ENCODE measurements at regions not wholly inside any gene's neighbourhood (a gene's known extent, or its start where the extent isn't known, plus 50 kb on each side); places are given as distances from the start of the nearest gene placed in this dataset.
"Not testable (repeated sequence)": the region's sequence is repeated elsewhere in the genome, so short reads cannot be mapped to it uniquely, and the experiment has no call there.

DNA sequence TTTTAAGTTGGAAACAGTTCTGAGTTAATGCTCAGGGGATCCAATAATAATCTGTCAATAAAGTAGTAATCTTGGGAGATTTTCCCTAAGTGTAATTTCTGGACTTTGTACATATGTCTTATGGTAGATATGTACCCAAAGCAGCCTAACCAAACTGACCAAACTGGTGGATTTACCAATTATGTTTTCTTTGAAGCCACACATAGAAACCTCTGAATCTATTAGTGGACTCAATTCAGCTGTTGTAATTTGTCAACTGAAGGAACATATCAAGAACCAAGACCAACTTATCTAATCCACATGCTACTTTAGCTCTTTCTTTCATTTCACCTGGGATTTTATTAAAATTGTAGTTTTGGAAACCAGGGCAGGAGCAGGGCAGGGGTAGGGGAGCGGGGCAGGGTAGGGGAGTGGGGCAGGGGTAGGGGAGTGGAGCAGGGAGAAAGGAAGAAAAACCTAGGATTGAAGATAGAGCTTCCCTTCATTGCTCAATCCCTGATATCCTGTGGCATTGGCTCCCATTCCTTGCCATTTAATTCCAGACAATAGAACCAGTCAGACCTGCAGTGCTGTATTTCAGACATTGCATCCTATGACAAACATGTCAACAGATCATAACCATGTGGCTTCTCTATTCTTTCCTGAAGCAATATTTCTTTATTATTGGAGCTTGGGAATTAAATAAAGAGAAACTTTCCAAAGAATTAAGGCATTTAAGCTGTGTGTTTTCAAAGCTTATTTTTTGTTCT is 101.8 kb downstream of the NFKBIZ start:
- DNase-seq, result no peak

DNA sequence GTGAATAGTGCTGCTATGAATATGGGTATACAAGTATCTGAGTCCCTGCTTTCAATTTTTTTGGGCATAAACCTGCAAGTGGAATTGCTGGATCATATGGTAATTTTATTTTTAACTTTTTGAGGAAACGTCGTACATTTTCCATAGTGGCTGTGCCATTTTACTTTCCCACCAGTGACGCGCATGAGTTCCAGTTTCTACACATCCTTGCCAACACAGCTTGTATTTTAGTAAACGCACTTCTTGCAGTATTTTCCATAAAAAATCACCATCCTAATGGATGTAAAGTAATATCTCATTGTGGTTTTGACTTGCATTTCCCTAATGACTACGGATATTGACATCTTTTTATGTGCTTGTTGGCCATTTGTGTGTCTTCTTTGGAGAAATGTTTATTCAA is 105.0 kb downstream of the NFKBIZ start:
- no peak for DNase-seq

DNA sequence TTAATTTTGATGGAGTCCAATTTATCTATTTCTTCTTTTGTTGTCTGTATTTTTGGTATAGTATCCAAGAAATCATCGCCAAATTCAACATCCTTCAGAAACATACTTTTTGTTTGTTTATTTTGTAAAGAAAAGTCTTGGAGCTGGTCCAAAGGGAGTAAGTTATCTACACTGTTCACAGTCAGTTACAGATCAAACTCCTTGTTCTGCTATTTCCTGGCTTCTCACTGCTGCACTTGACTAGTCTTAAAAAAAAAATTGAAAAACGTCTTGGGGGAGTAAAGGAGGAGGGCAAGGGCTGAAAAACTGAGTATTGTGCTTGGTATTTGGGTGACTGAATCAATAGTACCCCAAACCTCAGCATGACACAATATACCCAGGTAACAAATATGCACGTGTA is 105.6 kb downstream of the NFKBIZ start:
- DNase-seq, result no peak

DNA sequence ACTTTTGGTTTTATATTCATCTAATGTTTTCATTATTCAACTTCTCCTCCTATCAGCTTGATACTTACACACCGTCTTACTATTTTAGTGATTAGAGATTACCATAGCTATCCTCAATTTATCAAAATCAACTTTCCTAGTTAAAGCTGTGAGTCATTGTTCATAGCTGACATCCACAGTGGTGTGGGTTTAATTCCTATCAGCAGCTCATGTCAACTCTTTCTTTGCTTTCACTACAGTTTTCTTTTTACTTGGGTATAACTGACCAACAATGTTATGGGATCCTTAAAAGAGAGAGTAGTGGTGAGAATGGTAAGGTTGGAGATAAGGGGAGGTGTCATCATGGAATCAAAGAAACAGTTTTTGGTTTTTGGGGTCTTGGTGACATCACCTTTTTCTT is 112.7 kb downstream of the NFKBIZ start:
- DNase-seq, result no peak

DNA sequence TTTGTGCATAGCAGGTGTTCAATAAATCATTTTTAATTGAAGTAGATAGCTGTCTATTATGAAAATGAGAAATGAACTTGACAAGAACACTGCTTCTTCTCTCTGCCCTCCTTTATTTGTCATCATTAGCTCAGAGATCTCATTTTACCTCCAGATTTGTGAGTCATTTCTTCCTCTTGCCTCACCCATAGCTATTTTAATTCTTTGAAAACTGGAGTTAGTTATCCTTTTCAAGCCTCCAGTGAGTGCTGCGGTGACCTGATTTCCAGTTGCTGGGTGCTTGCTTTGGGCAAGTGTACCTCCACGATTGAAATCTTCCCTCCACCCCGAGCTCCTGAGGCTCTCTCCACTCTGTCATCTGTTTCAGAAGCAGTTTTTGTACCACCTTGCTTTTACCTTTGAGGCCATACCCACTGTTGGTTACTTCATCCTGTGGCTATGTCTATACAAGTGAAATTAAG is 114.6 kb downstream of the NFKBIZ start:
- no peak for DNase-seq

DNA sequence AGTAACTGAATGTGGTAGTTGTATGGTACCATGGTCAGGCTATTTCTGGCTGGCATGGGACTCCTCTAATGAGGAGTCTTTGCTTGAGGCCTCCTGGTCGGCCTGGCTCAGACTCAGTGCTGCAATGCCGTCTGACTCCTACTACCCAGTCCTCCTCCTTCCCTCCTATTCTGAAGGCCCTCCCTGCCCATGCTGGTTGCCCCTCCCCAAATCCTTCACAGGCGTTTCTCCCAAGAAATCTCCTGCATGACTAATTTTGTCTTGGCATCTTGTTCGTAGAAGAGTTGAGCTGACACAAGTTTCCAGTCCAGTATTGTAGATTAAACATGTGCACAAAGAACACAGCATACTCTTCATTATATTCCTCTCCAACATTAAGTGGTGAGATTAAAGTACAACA is 115.5 kb downstream of the NFKBIZ start:
- DNase-seq, result no peak

DNA sequence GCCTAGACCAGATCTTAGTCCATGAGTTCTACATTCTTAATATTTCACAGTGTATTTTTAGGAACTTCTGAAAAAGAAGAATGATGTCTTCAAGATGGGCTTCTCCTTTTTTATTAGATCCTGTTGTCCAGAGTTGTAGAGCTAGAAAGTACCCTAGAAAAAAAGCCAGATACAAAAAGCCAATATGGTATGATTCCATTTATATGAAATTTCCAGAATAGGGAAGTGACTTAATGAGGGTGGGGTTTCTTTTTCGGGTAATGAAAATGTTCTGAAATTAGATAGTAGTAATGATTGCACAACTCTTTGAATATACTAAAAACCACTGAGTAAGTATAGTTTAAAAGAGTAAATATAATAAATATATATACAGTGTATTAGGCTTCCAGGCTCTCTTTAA is 116.9 kb downstream of the NFKBIZ start:
- no peak for DNase-seq

DNA sequence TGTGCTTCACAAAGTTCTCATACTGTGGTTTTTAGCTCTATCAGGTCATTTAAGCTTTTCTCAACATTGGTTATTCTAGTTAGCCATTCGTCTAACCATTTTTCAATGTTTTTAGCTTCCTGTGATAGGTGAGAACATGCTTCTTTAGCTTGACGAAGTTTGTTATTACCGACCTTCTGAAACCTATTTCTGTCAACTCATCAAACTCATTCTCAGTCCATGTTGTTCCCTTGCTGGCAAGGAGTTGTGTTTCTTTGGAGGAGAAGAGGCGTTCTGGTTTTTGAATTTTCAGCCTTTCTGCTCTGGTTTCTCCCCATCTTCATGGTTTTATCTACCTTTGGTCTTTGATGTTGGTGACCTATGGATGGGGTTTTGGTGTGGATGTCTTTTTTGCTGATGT is 120.9 kb downstream of the NFKBIZ start:
- no peak for DNase-seq

DNA sequence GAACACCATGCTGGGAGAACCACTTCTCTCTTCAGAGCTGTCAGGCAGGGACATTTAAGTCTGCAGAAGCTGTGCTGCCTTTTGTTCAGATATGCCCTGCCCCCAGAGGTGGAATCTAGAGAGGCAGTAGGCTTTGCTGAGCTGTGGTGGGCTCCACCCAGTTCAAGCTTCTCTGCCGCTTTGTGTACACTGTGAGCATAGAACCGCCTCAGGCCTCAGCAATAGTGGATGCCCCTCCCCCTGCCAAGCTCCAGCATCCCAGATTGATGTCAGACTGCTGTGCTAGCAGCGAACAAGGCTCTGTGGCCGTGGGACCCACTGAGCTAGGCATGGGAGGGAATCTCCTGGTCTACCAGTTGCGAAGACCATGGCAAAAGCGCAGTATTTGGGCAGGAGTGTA is 121.6 kb downstream of the NFKBIZ start:
- no peak for DNase-seq

DNA sequence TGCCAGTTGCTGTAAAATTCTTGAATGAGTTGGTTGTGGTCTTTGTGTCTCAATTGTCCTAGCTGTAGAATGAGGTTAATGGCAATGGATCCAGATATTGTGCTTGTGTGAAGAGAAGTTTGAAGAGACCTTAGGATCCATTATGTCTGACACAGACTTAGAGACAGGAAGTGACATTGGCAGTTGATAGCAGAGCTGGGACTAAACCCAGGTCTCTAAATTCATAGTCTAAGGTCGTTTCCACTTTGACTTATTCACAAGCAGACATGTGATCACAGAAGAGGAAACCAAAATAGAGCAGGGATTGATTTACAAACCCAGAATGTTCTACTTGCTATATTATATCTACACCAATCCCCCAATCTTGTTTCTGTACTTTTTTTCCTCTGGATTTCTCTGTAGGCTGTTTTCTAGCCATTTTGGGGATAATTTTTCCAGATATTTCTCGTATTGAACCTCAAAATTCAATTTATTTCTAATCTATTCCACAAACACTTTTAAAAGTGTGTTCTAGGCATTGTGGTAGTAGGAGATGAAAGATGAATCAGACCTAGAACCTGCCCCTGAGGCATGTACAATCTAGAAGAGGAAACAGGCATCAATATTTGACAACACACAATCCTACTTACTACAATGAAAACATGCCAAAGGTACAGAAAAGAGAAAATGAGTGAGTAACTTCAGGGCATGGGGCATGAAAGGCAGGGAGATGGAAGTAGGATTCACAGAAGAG is 123.3 kb downstream of the NFKBIZ start:
- DNase-seq, result no peak

DNA sequence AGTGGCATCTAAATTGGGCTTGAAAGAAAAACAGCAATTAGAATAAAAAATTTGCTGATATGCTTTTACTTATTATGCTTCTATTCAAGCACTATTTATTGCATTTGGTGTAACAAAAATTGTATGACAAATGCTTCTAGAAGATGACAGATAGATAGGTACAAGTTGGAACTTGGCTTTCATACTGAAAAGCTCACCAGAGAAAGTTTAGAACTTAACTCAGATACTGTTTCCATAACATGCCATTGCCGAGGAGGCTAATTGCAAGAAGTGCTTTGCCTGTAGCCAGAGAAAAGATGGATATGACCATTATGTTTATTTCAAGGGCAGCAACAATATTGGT is 123.8 kb downstream of the NFKBIZ start:
- DNase-seq, result no peak

DNA sequence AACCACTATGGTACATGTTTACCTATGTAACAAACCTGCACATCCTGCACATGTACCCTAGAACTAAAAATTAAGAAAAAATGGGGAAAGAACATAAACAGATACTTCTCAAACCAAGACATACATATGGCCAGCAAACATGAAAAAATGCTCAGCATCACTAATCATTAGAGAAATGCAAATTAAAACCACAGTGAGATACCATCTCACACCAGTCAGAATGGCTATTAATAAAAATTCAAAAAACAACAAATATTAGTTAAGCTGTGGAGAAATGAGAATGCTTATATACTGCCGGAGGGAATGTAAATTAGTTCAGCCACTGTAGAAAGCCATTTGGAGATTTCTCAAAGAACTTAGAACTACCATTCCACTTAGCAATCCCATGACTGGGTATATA is 126.1 kb downstream of the NFKBIZ start:
- DNase-seq, result not testable (repeated sequence)

DNA sequence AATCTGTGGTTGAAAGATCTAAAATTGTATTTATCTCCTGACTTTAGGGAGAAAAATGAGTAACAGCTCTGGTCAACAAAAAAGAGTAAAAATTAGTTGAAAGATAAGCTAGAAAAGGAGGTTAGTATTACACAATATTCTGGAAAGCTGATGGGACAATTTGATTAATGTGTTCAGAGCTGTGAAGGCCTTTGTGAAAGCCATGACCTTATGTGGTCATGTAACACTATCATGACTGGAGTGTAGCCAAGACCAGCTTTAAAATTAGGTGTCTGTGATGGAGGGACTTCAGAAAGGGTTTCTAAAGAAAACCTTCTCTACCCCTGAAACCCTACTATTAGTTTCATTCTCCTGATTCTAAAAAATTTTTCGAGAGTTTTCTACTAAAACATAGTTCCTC is 127.2 kb downstream of the NFKBIZ start:
- DNase-seq, result no peak

DNA sequence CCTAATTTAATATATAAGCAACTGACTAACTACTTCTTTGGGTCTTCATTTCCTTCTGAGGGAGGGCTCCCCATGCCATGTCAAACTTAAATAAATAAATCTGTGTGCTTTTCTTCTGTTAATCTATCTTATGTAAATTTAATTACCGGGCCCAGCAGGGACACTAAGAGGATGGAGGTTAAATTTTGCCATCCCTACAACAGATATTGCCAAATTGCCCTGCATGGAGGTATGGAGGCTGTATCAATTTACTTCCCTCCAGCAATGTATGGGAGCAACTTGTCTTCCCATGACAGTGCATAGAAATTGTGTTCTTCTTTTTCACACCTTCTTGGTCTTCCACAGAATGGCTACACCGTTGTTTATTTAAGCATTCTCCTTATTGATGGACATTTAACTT is 129.0 kb downstream of the NFKBIZ start:
- DNase-seq, result no peak

DNA sequence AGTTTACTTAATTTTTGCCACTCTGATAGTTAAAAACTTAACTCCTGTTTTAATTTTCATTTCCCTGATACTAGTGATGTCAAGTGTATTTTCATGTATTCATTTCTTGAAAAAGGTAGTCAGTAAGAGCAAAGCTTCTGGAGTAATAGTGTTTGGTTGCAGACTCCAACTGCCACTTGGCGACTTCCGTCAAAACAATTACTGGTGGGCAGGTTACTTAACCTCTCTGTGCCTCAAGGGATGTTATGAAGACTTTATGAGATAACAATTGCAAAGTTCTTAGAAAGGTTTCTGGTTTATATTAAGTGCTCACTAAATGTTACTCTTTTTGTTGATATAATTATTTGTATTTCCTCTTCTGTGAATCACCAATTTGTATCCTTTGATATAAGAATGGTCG is 129.7 kb downstream of the NFKBIZ start:
- no peak for DNase-seq

DNA sequence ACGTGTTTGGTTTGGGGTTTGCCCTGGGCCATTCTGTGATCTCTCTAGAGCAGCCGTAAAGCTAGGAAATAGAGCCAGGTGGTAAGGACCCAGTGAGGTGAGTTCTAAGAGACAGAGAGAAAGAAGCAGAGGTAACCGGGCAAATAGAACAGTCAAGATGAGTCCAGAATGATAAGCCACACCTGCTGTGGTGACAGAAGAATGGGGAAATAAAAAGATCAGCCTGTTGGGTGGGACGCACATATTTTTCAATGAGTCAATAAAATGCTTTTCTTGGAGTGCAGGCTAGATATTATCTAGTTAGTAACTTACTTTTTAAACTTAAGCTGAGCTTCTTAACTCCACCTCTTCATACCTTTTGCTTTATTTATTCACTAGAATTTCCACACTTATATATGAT is 135.0 kb downstream of the NFKBIZ start:
- no peak for DNase-seq

DNA sequence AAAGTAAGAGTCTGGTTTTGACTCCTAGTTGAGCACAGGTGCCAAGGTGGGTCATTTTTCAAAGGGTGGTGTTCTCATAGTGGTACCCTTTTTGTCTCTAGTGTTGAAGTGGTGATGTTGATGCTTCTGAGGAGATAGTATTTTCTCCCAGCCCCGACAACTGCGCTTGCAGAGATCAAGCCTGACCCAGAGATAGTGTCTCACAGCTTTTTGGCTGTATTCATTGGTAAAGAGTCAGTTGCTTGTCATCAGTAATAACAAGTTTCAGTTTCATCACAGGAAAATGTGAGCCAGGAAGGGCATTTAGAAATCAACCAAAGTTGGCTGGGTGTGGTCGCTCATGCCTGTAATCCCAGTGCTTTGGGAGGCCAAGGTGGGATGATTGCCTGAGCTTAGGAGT is 139.3 kb downstream of the NFKBIZ start:
- DNase-seq, result no peak

DNA sequence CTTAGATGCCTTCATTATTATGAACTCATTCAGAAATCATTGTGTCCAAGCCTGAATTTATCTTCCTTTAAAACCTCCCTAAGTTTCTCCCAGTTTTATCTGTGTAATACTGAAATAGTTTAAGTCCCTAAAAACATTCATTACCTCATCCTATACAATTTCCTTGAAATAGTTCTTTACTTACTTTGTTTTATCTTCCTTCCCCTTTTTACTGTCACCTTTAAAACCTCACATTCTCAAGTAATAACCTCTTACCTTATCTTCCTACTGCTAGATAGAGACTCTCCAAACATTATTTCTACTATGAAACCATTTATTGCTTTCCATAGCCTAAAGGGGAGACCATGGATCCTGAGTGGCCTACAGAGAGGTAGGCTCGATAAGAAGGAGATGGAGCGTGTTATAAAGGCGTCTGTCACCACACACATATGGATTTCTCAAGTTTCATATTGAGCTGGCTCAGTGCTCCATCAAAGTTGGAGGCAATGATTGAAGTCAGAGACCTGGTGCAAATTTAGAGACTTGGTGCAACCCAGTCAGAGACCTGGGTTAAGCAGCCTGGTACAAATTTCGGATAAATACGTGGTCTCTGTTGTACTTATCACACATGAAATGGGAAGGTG is 140.4 kb downstream of the NFKBIZ start:
- DNase-seq, result no peak

DNA sequence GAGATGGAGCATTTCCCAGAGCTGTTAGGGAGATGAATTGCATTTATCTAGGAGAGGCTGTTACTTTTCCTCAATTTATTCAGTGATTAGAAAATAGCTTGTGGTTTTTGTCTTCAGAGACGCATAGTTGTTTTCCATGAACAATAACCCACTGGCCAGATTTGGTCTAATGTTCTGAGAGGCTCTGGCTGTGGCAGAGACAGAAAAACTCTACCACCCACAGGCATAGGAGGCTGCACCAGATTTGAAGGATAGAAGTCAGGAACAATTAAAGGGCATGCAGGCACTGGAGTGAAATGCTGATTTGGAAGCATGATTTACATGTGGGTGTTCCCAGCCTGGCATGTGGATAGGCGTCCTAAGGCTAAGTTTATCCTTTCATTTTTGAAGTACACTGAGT is 143.5 kb downstream of the NFKBIZ start:
- no peak for DNase-seq

DNA sequence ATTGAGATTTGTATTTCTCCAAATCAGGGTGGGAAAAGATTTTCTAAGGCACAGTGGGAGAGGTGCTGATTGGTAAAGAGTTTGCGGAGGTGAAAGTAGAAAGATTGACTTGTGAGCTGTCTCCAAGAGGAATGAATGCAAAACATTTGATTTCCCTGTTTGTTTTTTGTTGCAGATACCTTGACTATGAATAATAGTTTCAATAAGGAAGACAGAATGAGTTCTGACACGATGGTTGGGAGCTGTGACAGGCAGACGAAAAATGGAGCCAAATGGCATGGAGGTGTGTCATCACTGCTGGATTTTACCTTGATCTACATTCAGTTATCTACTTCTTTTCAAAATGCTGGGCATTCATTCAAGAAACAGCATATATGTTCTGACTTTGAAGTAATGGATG is 145.1 kb downstream of the NFKBIZ start:
- DNase-seq, result no peak

DNA sequence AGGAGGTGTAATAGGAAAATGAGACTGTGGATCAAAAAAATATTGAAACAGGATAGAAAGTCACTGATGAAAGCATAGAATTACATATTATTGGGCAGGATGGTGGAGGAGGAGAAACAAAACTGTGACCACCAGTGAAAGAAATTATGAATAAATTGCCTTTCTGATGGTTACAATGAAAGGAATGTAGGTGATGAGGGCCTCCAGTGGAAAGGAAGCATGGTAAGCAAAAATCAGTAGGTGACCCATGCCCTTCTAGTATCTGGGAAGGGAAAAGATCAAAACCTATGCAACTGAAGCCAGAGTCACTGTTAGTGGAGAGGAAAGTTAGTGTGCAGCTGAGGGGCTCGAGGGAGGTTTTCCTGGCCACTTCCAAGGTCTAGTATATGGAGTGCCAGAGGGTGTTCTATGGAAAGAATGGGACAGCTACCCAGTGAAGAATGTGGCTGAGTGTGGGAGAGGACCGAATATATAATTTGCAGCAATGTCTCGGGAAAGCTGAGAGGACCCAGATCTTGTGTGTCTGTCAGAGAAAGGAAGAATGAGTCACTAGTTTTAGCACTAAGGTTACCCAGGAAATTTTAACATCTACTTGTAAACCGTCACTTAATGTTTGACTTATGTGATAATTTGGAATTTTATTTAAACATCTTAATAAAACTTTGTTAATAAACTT is 146.2 kb downstream of the NFKBIZ start:
- DNase-seq, result no peak

DNA sequence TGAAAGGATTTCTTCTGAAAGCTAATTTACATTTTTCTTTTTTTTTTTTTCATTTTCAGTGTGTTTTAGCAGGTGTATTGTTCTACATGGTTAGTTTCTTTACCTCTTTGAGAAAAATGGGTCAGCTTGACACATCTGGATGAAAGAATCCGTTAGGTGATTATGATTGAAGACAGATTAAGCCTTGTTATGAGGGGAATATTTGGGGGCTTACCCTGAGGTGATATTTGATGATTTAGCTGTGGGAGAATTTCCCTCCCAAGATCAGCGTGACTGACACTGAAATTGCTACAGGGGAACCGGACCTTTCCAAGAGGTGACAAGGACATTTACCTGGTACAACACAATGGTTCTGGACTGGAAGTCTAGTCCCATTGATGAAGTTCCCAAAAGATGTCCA is 147.5 kb downstream of the NFKBIZ start:
- DNase-seq, result no peak

DNA sequence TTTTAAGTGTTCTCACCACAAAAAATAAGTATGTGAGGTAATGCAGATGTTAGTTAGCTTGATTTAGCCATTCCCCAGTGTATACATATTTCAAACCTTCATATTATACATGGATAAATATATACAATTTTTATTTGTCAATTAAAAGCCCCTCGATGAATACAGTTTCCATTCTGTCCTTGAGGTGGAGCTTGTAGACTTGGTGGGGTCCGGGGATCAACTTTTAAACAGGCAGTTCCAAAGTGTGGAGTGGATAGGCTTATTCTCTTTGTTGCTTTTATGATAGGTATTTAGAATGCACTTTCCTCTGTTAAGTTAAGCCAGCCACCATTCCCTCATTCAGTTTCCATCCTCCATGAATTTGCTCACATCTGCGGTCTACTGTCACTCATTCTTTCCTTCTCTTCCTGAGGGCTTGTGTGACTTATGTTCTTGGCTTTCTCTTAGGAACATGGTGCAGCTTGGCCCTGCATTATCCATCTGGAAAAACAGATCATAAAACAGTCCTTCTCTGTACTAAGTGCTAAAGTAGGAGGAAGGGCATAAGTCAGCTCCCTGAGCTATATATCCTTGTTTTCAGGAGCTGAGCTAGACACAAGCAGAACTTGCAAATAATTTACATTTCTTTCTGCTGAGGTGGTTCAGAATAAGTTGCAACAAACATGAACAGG is 149.1 kb downstream of the NFKBIZ start:
- DNase-seq, result no peak

Measured in NK-92 treated with Interleukin-12 subunit alpha and Interleukin-12 subunit beta, amount 100 ng/mL, for 24 hours (cell line).